Activated CD8-positive, alpha-beta memory T cell treated with anti-CD3 and anti-CD28 coated beads, Interleukin-2, amount 10 ng/mL, durations not matched to agents 7 days and 5 days (primary cell): ENCODE measurements at regions not wholly inside any gene's neighbourhood (a gene's known extent, or its start where the extent isn't known, plus 50 kb on each side); places are given as distances from the start of the nearest gene placed in this dataset.
"Not testable (repeated sequence)": the region's sequence is repeated elsewhere in the genome, so short reads cannot be mapped to it uniquely, and the experiment has no call there.

Source experiments
- ATAC-seq: fragments of 150-1000 bp; cut with Tn5 transposase; one replicate; pipeline ENCODE4 v1.10.0; 2021; ENCODE audit warnings: moderate library complexity
- CTCF ChIA-PET: fragments of 350-600 bp; sonication (Branson Sonifier 250); formaldehyde crosslinking; loops from one replicate; lab custom pipeline; 2021; ENCODE audit warnings: antibody characterized with exemption; lab: Charles Lee
- DNase-seq: peaks from one replicate; pipeline ENCODE4 v3.0.0-alpha.2; 2020
- H3K27ac Mint-ChIP-seq: one replicate; pipeline ENCODE4 v1.8.0; 2021; ENCODE audit warnings: mild to moderate bottlenecking, mixed read lengths
- H3K27me3 Mint-ChIP-seq: one replicate; pipeline ENCODE4 v1.8.0; 2021; ENCODE audit warnings: mixed read lengths
- H3K36me3 Mint-ChIP-seq: one replicate; pipeline ENCODE4 v1.8.0; 2021; ENCODE audit warnings: mild to moderate bottlenecking, mixed read lengths
- H3K4me1 Mint-ChIP-seq: one replicate; pipeline ENCODE4 v1.8.0; 2021; ENCODE audit warnings: mixed read lengths
- H3K4me3 Mint-ChIP-seq: one replicate; pipeline ENCODE4 v1.8.0; 2021; ENCODE audit warnings: mild to moderate bottlenecking, moderate library complexity, mixed read lengths
- H3K9me3 Mint-ChIP-seq: one replicate; pipeline ENCODE4 v1.8.0; 2022; ENCODE audit warnings: low read depth, mixed read lengths

- ATAC-seq, H3K9me3 Mint-ChIP-seq, H3K27me3 Mint-ChIP-seq, H3K4me1 Mint-ChIP-seq, H3K36me3 Mint-ChIP-seq, H3K27ac Mint-ChIP-seq, CTCF ChIA-PET, H3K4me3 Mint-ChIP-seq: not testable (repeated sequence)
- peak; percentile 40 for DNase-seq
Measured at GRCh38 chr6:98416497-98417158, 417.7 kb upstream of the POU3F2 start.

- H3K36me3 Mint-ChIP-seq, result no peaks in the 10 kb centered on the region
- H3K4me1 Mint-ChIP-seq, result no peaks in the 10 kb centered on the region
- ATAC-seq, result no peak
- CTCF ChIA-PET, result no interaction called here
- H3K27ac Mint-ChIP-seq, result no peak overlapping the region
- H3K27me3 Mint-ChIP-seq, result no peaks in the 10 kb centered on the region
- DNase-seq, result no peak
- H3K4me3 Mint-ChIP-seq, result no peak overlapping the region
- H3K9me3 Mint-ChIP-seq, result no peaks in the 10 kb centered on the region
Measured at GRCh38 chr6:98433325-98434056, 400.9 kb upstream of the POU3F2 start.

GRCh38 chr6:98443633-98444032, 390.7 kb upstream of the POU3F2 start:
- Mint-ChIP-seq H3K36me3 (no peaks in the 10 kb centered on the region), H3K4me1 (no peaks in the 10 kb centered on the region), H3K4me3 (no peak overlapping the region), H3K9me3 (peaks cover 2% of the 10 kb centered on the region), H3K27me3 (no peaks in the 10 kb centered on the region), H3K27ac (no peak overlapping the region)
- CTCF ChIA-PET, result no interaction called here
- DNase-seq (no peak), ATAC-seq (no peak)

GRCh38 chr6:98452685-98453084, 381.7 kb upstream of the POU3F2 start:
- Mint-ChIP-seq H3K27ac (no peak overlapping the region), H3K4me1 (no peaks in the 10 kb centered on the region), H3K9me3 (no peaks in the 10 kb centered on the region), H3K36me3 (no peaks in the 10 kb centered on the region), H3K4me3 (no peak overlapping the region), H3K27me3 (no peaks in the 10 kb centered on the region)
- DNase-seq (no peak), ATAC-seq (no peak)
- CTCF ChIA-PET, result interaction anchor here (0.6 kb wide), 1 partner anchor 1120 kb away, joined by 3 read pairs; no protein-coding TSS in a partner anchor

- Mint-ChIP-seq H3K9me3 (no peaks in the 10 kb centered on the region), H3K27me3 (no peaks in the 10 kb centered on the region), H3K36me3 (no peaks in the 10 kb centered on the region), H3K27ac (no peak overlapping the region), H3K4me3 (no peak overlapping the region), H3K4me1 (no peaks in the 10 kb centered on the region)
- CTCF ChIA-PET, result no interaction called here
- DNase-seq, result no peak
- no peak for ATAC-seq
Measured at GRCh38 chr6:98454809-98455322, 379.5 kb upstream of the POU3F2 start.

DNA sequence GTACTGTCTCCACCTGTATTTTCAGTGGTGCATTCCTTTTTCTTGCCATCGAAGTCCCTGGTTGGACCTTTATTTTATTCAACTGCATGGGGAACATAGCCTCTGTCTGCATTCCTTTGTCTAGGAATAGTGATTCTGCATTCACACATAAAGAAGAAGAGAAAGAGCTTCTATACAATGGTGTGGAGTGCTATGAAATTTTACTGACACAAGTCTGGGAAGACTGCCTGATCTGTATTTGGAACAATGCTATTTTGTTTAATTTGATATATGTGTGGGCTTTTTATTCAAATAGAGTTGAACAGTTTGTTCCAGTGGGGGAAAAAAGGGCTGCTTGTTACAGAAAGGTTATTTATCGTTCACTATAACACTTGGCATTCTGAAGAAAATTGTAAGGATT, 375.7 kb upstream of the POU3F2 start:
- Mint-ChIP-seq H3K36me3 (no peaks in the 10 kb centered on the region), H3K27ac (no peak overlapping the region), H3K4me1 (no peaks in the 10 kb centered on the region), H3K4me3 (no peak overlapping the region), H3K27me3 (no peaks in the 10 kb centered on the region), H3K9me3 (no peaks in the 10 kb centered on the region)
- ATAC-seq, result no peak
- CTCF ChIA-PET, result no interaction called here
- no peak for DNase-seq

GRCh38 chr6:98463038-98464000, 371.1 kb upstream of the POU3F2 start:
- no peaks in the 10 kb centered on the region for H3K27me3 Mint-ChIP-seq
- CTCF ChIA-PET, result no interaction called here
- no peaks in the 10 kb centered on the region for H3K9me3 Mint-ChIP-seq
- H3K36me3 Mint-ChIP-seq, result no peaks in the 10 kb centered on the region
- ATAC-seq (no peak), DNase-seq (no peak)
- H3K4me3 Mint-ChIP-seq, result no peak overlapping the region
- no peak overlapping the region for H3K27ac Mint-ChIP-seq
- H3K4me1 Mint-ChIP-seq, result no peaks in the 10 kb centered on the region

DNA sequence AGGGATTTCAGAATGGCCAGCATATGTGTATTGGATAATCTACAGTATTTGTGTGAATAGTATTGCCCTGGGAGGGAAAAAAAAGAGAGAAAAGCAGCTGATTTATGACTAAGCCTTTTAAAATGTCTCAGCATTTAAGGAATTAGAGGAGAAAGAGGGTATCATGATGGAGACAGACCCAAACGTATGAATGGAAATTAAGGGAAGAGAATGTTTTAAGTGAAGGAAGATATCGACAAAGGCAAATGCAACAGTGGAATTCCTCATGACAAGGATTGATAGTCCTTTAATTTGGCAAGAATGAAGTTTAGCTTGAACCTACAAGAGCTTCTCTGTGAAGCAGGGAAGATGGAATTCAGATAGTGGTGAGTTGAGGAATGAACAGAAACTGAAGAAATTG, 367.3 kb upstream of the POU3F2 start:
- CTCF ChIA-PET, result no interaction called here
- H3K36me3 Mint-ChIP-seq, result no peaks in the 10 kb centered on the region
- no peaks in the 10 kb centered on the region for H3K27me3 Mint-ChIP-seq
- ATAC-seq (no peak), DNase-seq (no peak)
- no peak overlapping the region for H3K27ac Mint-ChIP-seq
- H3K9me3 Mint-ChIP-seq, result peaks cover 6% of the 10 kb centered on the region
- no peaks in the 10 kb centered on the region for H3K4me1 Mint-ChIP-seq
- H3K4me3 Mint-ChIP-seq, result no peak overlapping the region

- no peak overlapping the region for H3K27ac Mint-ChIP-seq
- peaks cover 6% of the 10 kb centered on the region for H3K9me3 Mint-ChIP-seq
- no peak overlapping the region for H3K4me3 Mint-ChIP-seq
- CTCF ChIA-PET, result no interaction called here
- H3K4me1 Mint-ChIP-seq, result no peaks in the 10 kb centered on the region
- no peaks in the 10 kb centered on the region for H3K36me3 Mint-ChIP-seq
- no peak for ATAC-seq
- no peaks in the 10 kb centered on the region for H3K27me3 Mint-ChIP-seq
- DNase-seq, result no peak
Measured at GRCh38 chr6:98467902-98468301, 366.5 kb upstream of the POU3F2 start.

GRCh38 chr6:98469141-98469540, 365.2 kb upstream of the POU3F2 start:
- H3K9me3 Mint-ChIP-seq, result peaks cover 6% of the 10 kb centered on the region
- no peak overlapping the region for H3K27ac Mint-ChIP-seq
- DNase-seq (no peak), ATAC-seq (no peak)
- no peaks in the 10 kb centered on the region for H3K27me3 Mint-ChIP-seq
- H3K36me3 Mint-ChIP-seq, result no peaks in the 10 kb centered on the region
- CTCF ChIA-PET, result no interaction called here
- no peaks in the 10 kb centered on the region for H3K4me1 Mint-ChIP-seq
- H3K4me3 Mint-ChIP-seq, result no peak overlapping the region

DNA sequence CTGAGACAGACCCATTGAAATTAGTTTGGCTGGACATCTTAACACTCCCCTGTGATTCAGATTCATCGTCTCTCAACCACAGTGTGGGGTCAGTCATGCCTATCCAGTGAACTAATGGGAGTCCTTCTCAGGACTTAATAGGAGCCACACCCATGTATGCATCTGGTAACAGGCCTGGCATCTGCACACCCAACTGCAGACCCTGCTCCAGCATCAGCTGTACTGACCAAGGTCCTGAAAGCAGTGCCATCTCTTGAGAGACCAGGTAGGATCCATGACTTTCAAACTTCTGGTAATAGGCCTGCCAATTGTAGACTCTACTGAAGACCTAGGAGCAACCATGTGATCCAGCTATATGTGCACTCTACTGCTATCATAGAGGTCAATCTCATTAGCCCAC, 363.6 kb upstream of the POU3F2 start:
- Mint-ChIP-seq H3K4me1 (no peaks in the 10 kb centered on the region), H3K9me3 (peaks cover 6% of the 10 kb centered on the region), H3K36me3 (no peaks in the 10 kb centered on the region), H3K27me3 (no peaks in the 10 kb centered on the region), H3K4me3 (no peak overlapping the region), H3K27ac (no peak overlapping the region)
- no peak for DNase-seq
- CTCF ChIA-PET, result no interaction called here
- ATAC-seq, result no peak

DNA sequence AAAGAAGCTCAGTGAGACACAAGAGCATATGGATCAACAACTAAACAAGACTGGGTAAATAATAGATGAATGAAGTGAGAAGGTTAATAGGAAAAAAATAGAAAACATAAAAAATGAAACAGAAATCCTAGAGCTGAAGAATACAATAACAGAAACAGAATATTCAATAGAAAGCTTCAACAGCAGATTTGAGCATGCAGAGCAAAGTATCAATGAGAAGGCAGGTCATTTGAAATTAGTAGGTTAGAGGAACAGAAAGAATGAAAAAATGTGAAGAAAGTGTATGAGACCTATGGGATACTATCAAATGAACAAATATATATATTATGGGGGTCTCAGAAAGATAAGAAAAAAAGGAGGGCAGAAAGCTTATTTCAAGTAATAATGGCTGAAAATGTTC, 362.9 kb upstream of the POU3F2 start:
- Mint-ChIP-seq H3K9me3 (peaks cover 6% of the 10 kb centered on the region), H3K36me3 (no peaks in the 10 kb centered on the region), H3K27me3 (no peaks in the 10 kb centered on the region), H3K27ac (no peak overlapping the region), H3K4me1 (no peaks in the 10 kb centered on the region), H3K4me3 (no peak overlapping the region)
- CTCF ChIA-PET, result no interaction called here
- ATAC-seq, result no peak
- no peak for DNase-seq

DNA sequence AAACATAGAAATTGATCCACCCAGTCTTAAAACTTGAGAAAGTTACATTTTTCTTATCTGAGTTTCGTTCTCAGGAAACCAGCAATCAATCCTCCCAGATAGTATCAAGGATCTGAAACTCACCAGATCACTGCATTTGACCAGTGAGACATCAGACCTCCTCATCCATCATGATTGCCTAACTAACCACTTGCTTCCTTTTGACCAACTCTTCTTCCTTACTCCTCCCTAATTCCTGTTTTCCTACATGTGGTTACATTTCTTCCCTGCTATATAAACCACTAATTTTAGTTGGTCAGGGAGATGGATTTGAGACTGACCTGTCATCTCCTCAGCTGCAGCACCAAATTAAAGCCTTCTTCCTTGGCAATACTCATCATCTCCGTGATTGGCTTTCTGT, 357.1 kb upstream of the POU3F2 start:
- Mint-ChIP-seq H3K4me1 (no peaks in the 10 kb centered on the region), H3K36me3 (no peaks in the 10 kb centered on the region), H3K9me3 (peaks cover 6% of the 10 kb centered on the region), H3K27me3 (no peaks in the 10 kb centered on the region), H3K4me3 (no peak overlapping the region), H3K27ac (no peak overlapping the region)
- no peak for ATAC-seq
- CTCF ChIA-PET, result no interaction called here
- DNase-seq, result no peak
